ENCODE measurements at regions not wholly inside any gene's neighbourhood (a gene's known extent, or its start where the extent isn't known, plus 50 kb on each side); places are given as distances from the start of the nearest gene placed in this dataset.
A peak's percentile ranks its signal among the peaks of the same experiment; 100 is the strongest.

- no peak for DNase-seq
Observed at GRCh38 chr9:88697764-88698432, 162.9 kb downstream of the NXNL2 start.

- DNase-seq: no peak
Observed at GRCh38 chr9:88702985-88703384, 168.0 kb downstream of the NXNL2 start.

- DNase-seq: no peak
Observed at GRCh38 chr9:88706193-88707113, 171.5 kb downstream of the NXNL2 start.

GRCh38 chr9:88710449-88710848, 175.5 kb downstream of the NXNL2 start:
- no peak for DNase-seq

- no peak for DNase-seq
Observed at GRCh38 chr9:88711719-88712118, 176.7 kb downstream of the NXNL2 start.

GRCh38 chr9:88712484-88712883, 177.5 kb downstream of the NXNL2 start:
- no peak for DNase-seq

- no peak for DNase-seq
Observed at GRCh38 chr9:88713010-88713409, 178.0 kb downstream of the NXNL2 start.

GRCh38 chr9:88716596-88717290, 181.8 kb downstream of the NXNL2 start:
- DNase-seq: no peak

GRCh38 chr9:88721025-88721424, 186.0 kb downstream of the NXNL2 start:
- no peak for DNase-seq

GRCh38 chr9:88721495-88722279, 186.7 kb downstream of the NXNL2 start:
- DNase-seq: peak; percentile 19

- peak; percentile 30 for DNase-seq
Observed at GRCh38 chr9:88722753-88723152, 187.8 kb downstream of the NXNL2 start.

GRCh38 chr9:88723751-88724150, 188.8 kb downstream of the NXNL2 start:
- no peak for DNase-seq

GRCh38 chr9:88724331-88724730, 189.4 kb downstream of the NXNL2 start:
- DNase-seq: no peak

- no peak for DNase-seq
Observed at GRCh38 chr9:88725300-88726019, 190.5 kb downstream of the NXNL2 start.

- no peak for DNase-seq
Observed at GRCh38 chr9:88726803-88727202, 191.8 kb downstream of the NXNL2 start.

- no peak for DNase-seq
Observed at GRCh38 chr9:88730780-88731179, 195.8 kb downstream of the NXNL2 start.

- DNase-seq: no peak
Observed at GRCh38 chr9:88732128-88732527, 197.2 kb downstream of the NXNL2 start.

GRCh38 chr9:88733651-88734421, 198.9 kb downstream of the NXNL2 start:
- DNase-seq: no peak

- no peak for DNase-seq
Observed at GRCh38 chr9:88734527-88734926, 199.5 kb downstream of the NXNL2 start.

GRCh38 chr9:88736136-88736637, 201.2 kb downstream of the NXNL2 start:
- no peak for DNase-seq

- no peak for DNase-seq
Observed at GRCh38 chr9:88737031-88737430, 202.1 kb downstream of the NXNL2 start.
